GM18873 (cell line): ENCODE measurements at regions not wholly inside any gene's neighbourhood (a gene's known extent, or its start where the extent isn't known, plus 50 kb on each side); places are given as distances from the start of the nearest gene placed in this dataset.
"Not testable (repeated sequence)": the region's sequence is repeated elsewhere in the genome, so short reads cannot be mapped to it uniquely, and the experiment has no call there.

Source experiments
- ATAC-seq: cut with Tn5 transposase; IDR thresholded peaks from one replicate; pipeline ENCODE4 v1.9.1; 2021; ENCODE audit warnings: mild to moderate bottlenecking, moderate library complexity, moderate number of reproducible peaks; ENCODE audit not compliant: unreplicated experiment, low FRiP score

GRCh38 chr14:105581551-105582341 lies 55.4 kb downstream of the TMEM121 start:
- peak; percentile 34 for ATAC-seq

- ATAC-seq = no peak
Observed at GRCh38 chr14:105582639-105583038, 56.3 kb downstream of the TMEM121 start.

- ATAC-seq = not testable (repeated sequence)
Observed at GRCh38 chr14:105583914-105584313, 57.5 kb downstream of the TMEM121 start.

- ATAC-seq = not testable (repeated sequence)
Observed at GRCh38 chr14:105585290-105585689, 58.9 kb downstream of the TMEM121 start.

- not testable (repeated sequence) for ATAC-seq
Observed at GRCh38 chr14:105585722-105586121, 59.3 kb downstream of the TMEM121 start.

- ATAC-seq = not testable (repeated sequence)
Observed at GRCh38 chr14:105586144-105586872, 59.9 kb downstream of the TMEM121 start.

GRCh38 chr14:105587034-105587433 lies 60.7 kb downstream of the TMEM121 start:
- ATAC-seq = not testable (repeated sequence)

GRCh38 chr14:105587482-105588235 lies 61.3 kb downstream of the TMEM121 start:
- ATAC-seq = not testable (repeated sequence)

- no peak for ATAC-seq
Observed at GRCh38 chr14:105588236-105588860, 62.0 kb downstream of the TMEM121 start.

GRCh38 chr14:105589161-105589925 lies 63.0 kb downstream of the TMEM121 start:
- no peak for ATAC-seq

- not testable (repeated sequence) for ATAC-seq
Observed at GRCh38 chr14:105589926-105590185, 63.5 kb downstream of the TMEM121 start.

- ATAC-seq = no peak
Observed at GRCh38 chr14:105591052-105591451, 64.7 kb downstream of the TMEM121 start.

- ATAC-seq = not testable (repeated sequence)
Observed at GRCh38 chr14:105591792-105592341, 65.5 kb downstream of the TMEM121 start.

- ATAC-seq = not testable (repeated sequence)
Observed at GRCh38 chr14:105592646-105593045, 66.3 kb downstream of the TMEM121 start.

- ATAC-seq = not testable (repeated sequence)
Observed at GRCh38 chr14:105595346-105595745, 69.0 kb downstream of the TMEM121 start.

GRCh38 chr14:105596374-105596773 lies 70.0 kb downstream of the TMEM121 start:
- ATAC-seq = not testable (repeated sequence)

- ATAC-seq = not testable (repeated sequence)
Observed at GRCh38 chr14:105598040-105598763, 71.8 kb downstream of the TMEM121 start.

- not testable (repeated sequence) for ATAC-seq
Observed at GRCh38 chr14:105598925-105599586, 72.7 kb downstream of the TMEM121 start.
